ENCODE measurements at regions not wholly inside any gene's neighbourhood (a gene's known extent, or its start where the extent isn't known, plus 50 kb on each side); places are given as distances from the start of the nearest gene placed in this dataset.

- H3K36me3 ChIP-seq, result no peaks in the 10 kb centered on the region
- TF ChIP-seq CTCF (IDR thresholded peaks at IDR 0.05; ENCODE audit: low read depth, low read length), result no peak
- H3K27me3 ChIP-seq (ENCODE audit: insufficient read depth, low read depth, severe bottlenecking), result no peaks in the 10 kb centered on the region
- no peak overlapping the region for H3K27ac ChIP-seq
- H3K4me3 ChIP-seq (ENCODE audit: low read depth, low read length), result no peak overlapping the region
- DNase-seq, result no peak
- H3K9me3 ChIP-seq (ENCODE audit: severe bottlenecking), result no peaks in the 10 kb centered on the region
These were observed 434.2 kb upstream of the PRR20A start for GRCh38 chr13:56706485-56706884.

- Histone ChIP-seq H3K27me3 (ENCODE audit: insufficient read depth, low read depth, severe bottlenecking) (no peaks in the 10 kb centered on the region), H3K4me3 (ENCODE audit: low read depth, low read length) (no peak overlapping the region), H3K27ac (no peak overlapping the region), H3K9me3 (ENCODE audit: severe bottlenecking) (no peaks in the 10 kb centered on the region), H3K36me3 (no peaks in the 10 kb centered on the region)
- no peak for TF ChIP-seq CTCF (IDR thresholded peaks at IDR 0.05; ENCODE audit: low read depth, low read length)
- DNase-seq, result no peak
These were observed 427.1 kb upstream of the PRR20A start for GRCh38 chr13:56713656-56714055.

GRCh38 chr13:56718791-56719190 is 421.9 kb upstream of the PRR20A start:
- Histone ChIP-seq H3K36me3 (no peaks in the 10 kb centered on the region), H3K27me3 (ENCODE audit: insufficient read depth, low read depth, severe bottlenecking) (no peaks in the 10 kb centered on the region), H3K9me3 (ENCODE audit: severe bottlenecking) (no peaks in the 10 kb centered on the region), H3K27ac (no peak overlapping the region), H3K4me3 (ENCODE audit: low read depth, low read length) (no peak overlapping the region)
- no peak for DNase-seq
- TF ChIP-seq CTCF (IDR thresholded peaks at IDR 0.05; ENCODE audit: low read depth, low read length), result no peak

DNA sequence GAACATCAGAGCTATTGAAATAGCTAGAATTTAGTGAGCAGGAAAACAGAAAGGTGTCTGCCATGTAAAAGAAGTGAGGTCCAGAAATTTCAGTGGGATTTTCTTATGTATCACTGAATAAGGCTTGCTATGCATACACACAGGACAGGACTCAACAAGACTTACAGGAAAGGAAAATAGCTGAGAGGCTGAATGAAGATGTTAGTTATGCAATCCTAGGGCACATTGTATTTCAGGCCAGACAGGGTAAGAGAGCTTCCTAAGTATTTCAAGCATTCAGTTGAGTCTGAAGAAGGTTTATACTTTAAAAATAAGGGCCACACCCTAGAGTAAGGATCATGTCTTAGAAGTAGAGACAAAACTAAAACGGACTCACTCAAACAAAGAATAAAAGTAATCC is 419.9 kb upstream of the PRR20A start:
- Histone ChIP-seq H3K27me3 (ENCODE audit: insufficient read depth, low read depth, severe bottlenecking) (no peaks in the 10 kb centered on the region), H3K9me3 (ENCODE audit: severe bottlenecking) (no peaks in the 10 kb centered on the region), H3K36me3 (no peaks in the 10 kb centered on the region), H3K4me3 (ENCODE audit: low read depth, low read length) (no peak overlapping the region), H3K27ac (no peak overlapping the region)
- DNase-seq, result no peak
- no peak for TF ChIP-seq CTCF (IDR thresholded peaks at IDR 0.05; ENCODE audit: low read depth, low read length)

DNA sequence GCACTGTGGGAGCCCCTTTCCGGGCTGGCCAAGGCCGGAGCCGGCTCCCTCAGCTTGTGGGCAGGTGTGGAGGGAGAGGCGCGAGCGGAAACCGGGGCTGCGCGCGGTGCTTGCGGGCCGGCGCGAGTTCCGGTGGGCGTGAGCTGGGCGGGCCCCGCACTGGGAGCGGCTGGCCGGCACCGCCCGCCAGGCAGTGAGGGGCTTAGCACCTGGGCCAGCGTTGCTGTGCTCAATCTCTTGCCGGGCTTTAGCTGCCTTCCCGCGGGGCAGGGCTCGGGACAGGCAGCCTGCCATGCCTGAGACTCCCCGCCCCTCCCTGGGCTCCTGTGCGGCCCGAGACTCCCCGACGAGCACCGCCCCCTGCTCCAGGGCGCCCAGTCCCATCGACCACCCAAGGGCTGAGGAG is 405.2 kb upstream of the PRR20A start:
- TF ChIP-seq CTCF (IDR thresholded peaks at IDR 0.05; ENCODE audit: low read depth, low read length), result no peak
- Histone ChIP-seq H3K9me3 (ENCODE audit: severe bottlenecking) (no peaks in the 10 kb centered on the region), H3K27me3 (ENCODE audit: insufficient read depth, low read depth, severe bottlenecking) (no peaks in the 10 kb centered on the region)

GRCh38 chr13:56736966-56737365 is 403.8 kb upstream of the PRR20A start:
- TF ChIP-seq CTCF (IDR thresholded peaks at IDR 0.05; ENCODE audit: low read depth, low read length), result no peak
- DNase-seq, result no peak
- Histone ChIP-seq H3K4me3 (ENCODE audit: low read depth, low read length) (no peak overlapping the region), H3K27me3 (ENCODE audit: insufficient read depth, low read depth, severe bottlenecking) (no peaks in the 10 kb centered on the region), H3K9me3 (ENCODE audit: severe bottlenecking) (no peaks in the 10 kb centered on the region), H3K27ac (no peak overlapping the region), H3K36me3 (no peaks in the 10 kb centered on the region)

More for the DNA sequence above, 405.2 kb upstream of the PRR20A start:
- H3K36me3 ChIP-seq, result no peaks in the 10 kb centered on the region
- DNase-seq, result no peak
- no peak overlapping the region for H3K27ac ChIP-seq
- H3K4me3 ChIP-seq (ENCODE audit: low read depth, low read length), result no peak overlapping the region
